Retinal pigment epithelial cell (primary cell): ENCODE measurements at regions not wholly inside any gene's neighbourhood (a gene's known extent, or its start where the extent isn't known, plus 50 kb on each side); places are given as distances from the start of the nearest gene placed in this dataset.

Experiments used
- DNase-seq: peaks from one replicate; pipeline ENCODE4 v3.0.0-alpha.2; 2010; ENCODE audit warnings: low read depth
- H3K4me3 ChIP-seq: 2 replicates; pipeline ENCODE4 v1.5.1; 2011; ENCODE audit warnings: mild to moderate bottlenecking, low read length, control low read depth, moderate library complexity
- TF ChIP-seq, protein P1 (sequence below): conservative IDR thresholded peaks from 2 replicates; pipeline ENCODE4 v1.5.1; 2011; ENCODE audit warnings: low read depth, low read length, control low read depth, inconsistent platforms

DNA sequence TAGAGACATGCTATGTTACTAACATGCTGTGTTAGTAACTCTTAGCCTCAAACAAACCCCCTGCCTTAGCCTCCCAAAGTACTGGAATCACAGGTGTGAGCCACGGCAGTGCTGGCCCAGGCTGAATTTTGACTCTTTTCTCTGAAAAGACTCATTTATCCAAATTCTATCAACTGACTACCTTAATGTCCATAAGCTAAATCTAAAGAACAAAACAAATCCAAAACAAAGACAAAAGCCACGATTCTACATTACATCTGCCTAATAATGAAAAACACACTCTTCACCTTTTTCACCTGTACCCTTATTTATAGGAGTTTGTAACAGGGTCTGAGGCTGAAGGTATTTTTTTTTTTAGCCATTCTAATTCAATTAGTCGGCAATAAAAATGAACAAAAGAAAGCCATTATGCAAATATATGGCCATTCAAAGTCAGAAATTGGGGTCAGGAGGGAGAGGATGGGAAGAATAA, 432.5 kb downstream of the RBFOX1 start:
- no peak overlapping the region for H3K4me3 ChIP-seq
- TF ChIP-seq, protein P1, sequence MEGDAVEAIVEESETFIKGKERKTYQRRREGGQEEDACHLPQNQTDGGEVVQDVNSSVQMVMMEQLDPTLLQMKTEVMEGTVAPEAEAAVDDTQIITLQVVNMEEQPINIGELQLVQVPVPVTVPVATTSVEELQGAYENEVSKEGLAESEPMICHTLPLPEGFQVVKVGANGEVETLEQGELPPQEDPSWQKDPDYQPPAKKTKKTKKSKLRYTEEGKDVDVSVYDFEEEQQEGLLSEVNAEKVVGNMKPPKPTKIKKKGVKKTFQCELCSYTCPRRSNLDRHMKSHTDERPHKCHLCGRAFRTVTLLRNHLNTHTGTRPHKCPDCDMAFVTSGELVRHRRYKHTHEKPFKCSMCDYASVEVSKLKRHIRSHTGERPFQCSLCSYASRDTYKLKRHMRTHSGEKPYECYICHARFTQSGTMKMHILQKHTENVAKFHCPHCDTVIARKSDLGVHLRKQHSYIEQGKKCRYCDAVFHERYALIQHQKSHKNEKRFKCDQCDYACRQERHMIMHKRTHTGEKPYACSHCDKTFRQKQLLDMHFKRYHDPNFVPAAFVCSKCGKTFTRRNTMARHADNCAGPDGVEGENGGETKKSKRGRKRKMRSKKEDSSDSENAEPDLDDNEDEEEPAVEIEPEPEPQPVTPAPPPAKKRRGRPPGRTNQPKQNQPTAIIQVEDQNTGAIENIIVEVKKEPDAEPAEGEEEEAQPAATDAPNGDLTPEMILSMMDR: no peak
- no peak for DNase-seq

DNA sequence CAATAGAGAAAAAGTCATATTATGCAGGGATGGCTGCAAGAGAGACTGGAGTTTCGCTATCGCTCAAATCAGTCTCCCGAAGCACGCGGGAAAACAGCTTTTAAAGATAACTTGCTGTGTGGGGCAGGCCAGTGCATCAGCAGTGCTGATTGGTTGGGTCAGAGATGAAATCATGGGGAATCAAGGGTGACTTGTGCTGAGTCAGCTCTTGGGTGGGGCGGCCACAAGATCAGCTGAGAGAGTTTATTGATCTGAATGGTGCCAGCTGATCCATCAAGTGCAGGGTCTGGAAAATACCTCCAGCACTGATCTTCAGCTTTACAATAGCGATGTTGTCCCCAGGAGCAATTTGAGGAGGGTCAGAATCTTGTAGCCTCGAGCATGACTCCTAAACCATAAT, 430.5 kb downstream of the RBFOX1 start:
- no peak overlapping the region for H3K4me3 ChIP-seq
- no peak for DNase-seq
- TF ChIP-seq, protein P1: no peak
